Prostate gland (tissue), 2 donors: ENCODE measurements at regions not wholly inside any gene's neighbourhood (a gene's known extent, or its start where the extent isn't known, plus 50 kb on each side); places are given as distances from the start of the nearest gene placed in this dataset.

Experiments used
- CTCF ChIP-seq, 4 experiments: fragments of 200-600 bp in 2 of 4; fragments of 450-650 bp in 2 of 4; sonication (generic) in 2 of 4; IDR thresholded peaks; 1 replicate in 3 of 4; 2 replicates in 1 of 4; pipeline ENCODE4 v1.5.1; 2016 to 2019; ENCODE audit warnings: antibody characterized with exemption in 4 of 4, mild to moderate bottlenecking in 2 of 4, moderate library complexity in 2 of 4
- POLR2A ChIP-seq: fragments of 450-650 bp; IDR thresholded peaks from one replicate; pipeline ENCODE4 v1.6.1; 2016; ENCODE audit warnings: antibody characterized with exemption, mild to moderate bottlenecking
- POLR2AphosphoS5 ChIP-seq: sonication (generic); formaldehyde crosslinking; IDR thresholded peaks from one replicate; pipeline ENCODE4 v1.6.1; 2017; ENCODE audit warnings: antibody characterized with exemption

GRCh38 chr12:58654021-58654420 is 266.3 kb downstream of the LRIG3 start:
- TF ChIP-seq CTCF (IDR thresholded peaks at IDR 0.05) (no peak), POLR2A (no peak), POLR2AphosphoS5 (no peak)
